Spleen (tissue), 11 donors: ENCODE measurements at regions not wholly inside any gene's neighbourhood (a gene's known extent, or its start where the extent isn't known, plus 50 kb on each side); places are given as distances from the start of the nearest gene placed in this dataset.

Experiments used
- DNase-seq: peaks from one replicate; pipeline ENCODE4 v3.0.0-alpha.2; 2020
- H3K27ac ChIP-seq, 8 donors: fragments of 200-600 bp; sonication (generic) in 7 of 8; 1 replicate in 4 of 8; 2 replicates in 4 of 8; pipeline versions ENCODE4 v1.5.0 to v1.8.0; 2016 to 2021; ENCODE audit warnings: inconsistent platforms in 4 of 8, mild to moderate bottlenecking in 4 of 8, moderate library complexity in 1 of 8
- H3K27me3 ChIP-seq, 7 donors: fragments of 200-600 bp; sonication (generic) in 6 of 7; replicated peaks in 1 of 7; 1 replicate in 4 of 7; 2 replicates in 3 of 7; pipeline versions ENCODE4 v1.5.0 to v1.8.0; 2016 to 2021; ENCODE audit warnings: inconsistent platforms in 3 of 7, mild to moderate bottlenecking in 1 of 7
- H3K36me3 ChIP-seq, 6 donors: fragments of 200-600 bp; sonication (generic) in 5 of 6; 1 replicate in 4 of 6; 2 replicates in 2 of 6; pipeline versions ENCODE4 v1.5.0 to v1.8.0; 2016 to 2021; ENCODE audit warnings: inconsistent platforms in 2 of 6
- H3K4me1 ChIP-seq, 6 donors: fragments of 200-600 bp; sonication (generic) in 5 of 6; 1 replicate in 3 of 6; 2 replicates in 3 of 6; pipeline versions ENCODE4 v1.5.0 to v1.8.0; 2016 to 2021; ENCODE audit warnings: inconsistent platforms in 3 of 6
- H3K4me3 ChIP-seq, 8 donors: fragments of 200-600 bp; sonication (generic) in 7 of 8; 1 replicate in 4 of 8; 2 replicates in 4 of 8; pipeline versions ENCODE4 v1.5.0 to v1.8.0; 2016 to 2021; ENCODE audit warnings: inconsistent platforms in 4 of 8, mild to moderate bottlenecking in 4 of 8, moderate library complexity in 2 of 8
- H3K9me3 ChIP-seq, 8 donors: fragments of 200-600 bp; sonication (generic) in 7 of 8; 1 replicate in 4 of 8; 2 replicates in 4 of 8; pipeline versions ENCODE4 v1.5.0 to v1.8.0; 2016 to 2021; ENCODE audit warnings: inconsistent platforms in 4 of 8
- CTCF ChIP-seq, 11 experiments: fragments of 200-600 bp in 7 of 11; fragments of 450-650 bp in 4 of 11; sonication (generic) in 4 of 11; IDR thresholded peaks in 8 of 11; conservative IDR thresholded peaks in 3 of 11; 1 replicate in 7 of 11; 2 replicates in 4 of 11; pipeline versions ENCODE4 v1.4.0 to v1.8.0; 2016 to 2021; ENCODE audit warnings: antibody characterized with exemption in 11 of 11, inconsistent platforms in 4 of 11, mild to moderate bottlenecking in 1 of 11
- POLR2A ChIP-seq, 3 donors: fragments of 450-650 bp; IDR thresholded peaks; one replicate each; pipeline ENCODE4 v1.5.1; 2017; ENCODE audit warnings: antibody characterized with exemption in 3 of 3, mild to moderate bottlenecking in 1 of 3
- POLR2AphosphoS5 ChIP-seq, 3 donors: sonication (generic); formaldehyde crosslinking; IDR thresholded peaks; one replicate each; pipeline ENCODE4 v1.5.1; 2017; ENCODE audit warnings: antibody characterized with exemption in 3 of 3
- WGBS, 5 donors: extraction: QIAGEN DNeasy Blood & Tissue Kit in 3 of 5; methylation state at CpG; one replicate each; pipeline versions ENCODE4 v1.1.5 to v1.1.7; 2013 to 2018; 5-methylcytosine and 5-hydroxymethylcytosine counted together
- intact Hi-C: fragments of 100-400 bp; cut with DNase I; formaldehyde crosslinking; loops from one replicate; pipeline ENCODE4 v1.15.0; 2023; ENCODE audit warnings: low total_unique reads
- donor health status: healthy with polysubstance abuse.
- donor health status: DM: no; HTN: no; CAD: no; lungs with moderate emphysema.
- donor health status: DM: no; HTN: no; CAD: no.
- donor health status: Bipolar disorder and iron deficiency.
- donor health status: healthy.
- donor health status: DM: no; HTN: no; CAD: no.
- donor health status: DM: yes; HTN: yes; CAD: no.

DNA sequence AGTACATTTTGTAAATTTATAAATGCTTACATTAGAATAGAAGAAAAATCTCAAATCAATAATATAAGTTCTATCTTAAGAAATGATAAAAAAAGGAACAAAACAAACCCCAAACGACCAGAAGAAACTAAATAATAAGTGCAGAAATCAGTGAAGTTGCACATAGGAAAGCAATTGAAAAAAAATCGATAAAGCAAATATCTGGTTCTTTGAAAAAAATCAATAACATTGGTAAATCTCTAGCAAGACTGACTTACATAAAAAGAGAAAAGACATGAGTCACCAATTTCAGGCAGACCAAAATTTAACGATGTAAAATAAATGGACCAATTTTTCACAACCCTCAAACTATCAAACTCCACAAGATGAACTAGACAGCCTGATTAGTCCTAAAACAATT lies 249.9 kb upstream of the HDAC4 start:
- 82 to 92% (median 83%) methylated on average over 3 of the region's 3 CpGs for WGBS, 5 donors
- intact Hi-C loops, result no loop called here

GRCh38 chr2:239649309-239649708 lies 248.5 kb upstream of the HDAC4 start:
- WGBS, 5 donors, result 84 to 98% (median 90%) methylated on average over 3 of the region's 3 CpGs
- no peak for TF ChIP-seq POLR2A (IDR thresholded peaks at IDR 0.05)
- no peak for TF ChIP-seq POLR2AphosphoS5 (IDR thresholded peaks at IDR 0.05)
- no peak for TF ChIP-seq CTCF (IDR thresholded peaks at IDR 0.05 in 8 of 11, conservative IDR thresholded peaks at IDR 0.05 in 3 of 11)
- Histone ChIP-seq H3K9me3 (peaks cover 0 to 15% (median 5%) of the 10 kb centered on the region in 8 donors), H3K27ac (no peak overlapping the region), H3K27me3 (peaks cover 0 to 27% (median 0%) of the 10 kb centered on the region in 7 donors), H3K4me3 (no peak overlapping the region), H3K36me3 (no peaks in the 10 kb centered on the region), H3K4me1 (peaks cover 0 to 5% (median 0%) of the 10 kb centered on the region in 6 donors)
- no peak for DNase-seq
- intact Hi-C loops, result no loop called here

More for the DNA sequence above, 249.9 kb upstream of the HDAC4 start:
- DNase-seq, result no peak
- Histone ChIP-seq H3K27ac (no peak overlapping the region), H3K4me3 (no peak overlapping the region), H3K27me3 (peaks cover 0 to 26% (median 0%) of the 10 kb centered on the region in 7 donors), H3K4me1 (peaks cover 0 to 5% (median 0%) of the 10 kb centered on the region in 6 donors), H3K9me3 (peaks cover 0 to 15% (median 5%) of the 10 kb centered on the region in 8 donors), H3K36me3 (no peaks in the 10 kb centered on the region)
- TF ChIP-seq CTCF (IDR thresholded peaks at IDR 0.05 in 8 of 11, conservative IDR thresholded peaks at IDR 0.05 in 3 of 11) (no peak), POLR2A (IDR thresholded peaks at IDR 0.05) (no peak), POLR2AphosphoS5 (IDR thresholded peaks at IDR 0.05) (no peak)

- H3K36me3 ChIP-seq, result no peaks in the 10 kb centered on the region
- no peak overlapping the region for H3K4me3 ChIP-seq
- peaks cover 0 to 5% (median 0%) of the 10 kb centered on the region in 6 donors for H3K4me1 ChIP-seq
- H3K27me3 ChIP-seq, result peaks cover 0 to 27% (median 0%) of the 10 kb centered on the region in 7 donors
- intact Hi-C loops, result no loop called here
- H3K9me3 ChIP-seq, result peaks cover 0 to 15% (median 5%) of the 10 kb centered on the region in 8 donors
- no peak for TF ChIP-seq CTCF (IDR thresholded peaks at IDR 0.05 in 8 of 11, conservative IDR thresholded peaks at IDR 0.05 in 3 of 11)
- no peak for TF ChIP-seq POLR2A (IDR thresholded peaks at IDR 0.05)
- TF ChIP-seq POLR2AphosphoS5 (IDR thresholded peaks at IDR 0.05), result no peak
- no peak for DNase-seq
- no peak overlapping the region for H3K27ac ChIP-seq
- WGBS, 5 donors, result 90 to 100% (median 96%) methylated on average over 1 to 2 of the region's 2 CpGs
Observed at GRCh38 chr2:239648607-239649006, 247.8 kb upstream of the HDAC4 start.

GRCh38 chr2:239647052-239647819 lies 246.4 kb upstream of the HDAC4 start:
- TF ChIP-seq POLR2AphosphoS5 (IDR thresholded peaks at IDR 0.05), result no peak
- no peak for TF ChIP-seq POLR2A (IDR thresholded peaks at IDR 0.05)
- no peak for TF ChIP-seq CTCF (IDR thresholded peaks at IDR 0.05 in 8 of 11, conservative IDR thresholded peaks at IDR 0.05 in 3 of 11)
- WGBS, 5 donors, result 56 to 67% (median 59%) methylated on average over 9 of the region's 9 CpGs
- intact Hi-C loops, result no loop called here

More at GRCh38 chr2:239647052-239647819, 246.4 kb upstream of the HDAC4 start:
- Histone ChIP-seq H3K27ac (no peak overlapping the region), H3K4me1 (peaks cover 0 to 5% (median 0%) of the 10 kb centered on the region in 6 donors), H3K9me3 (peaks cover 0 to 15% (median 5%) of the 10 kb centered on the region in 8 donors), H3K36me3 (no peaks in the 10 kb centered on the region), H3K4me3 (no peak overlapping the region), H3K27me3 (peaks cover 0 to 27% (median 0%) of the 10 kb centered on the region in 7 donors)
- no peak for DNase-seq
